K562 (cell line): ENCODE measurements at regions not wholly inside any gene's neighbourhood (a gene's known extent, or its start where the extent isn't known, plus 50 kb on each side); places are given as distances from the start of the nearest gene placed in this dataset.

ENCODE experiments used
- ARNT ChIP-seq, 2 experiments: fragments of 450-650 bp; IDR thresholded peaks; 2 replicates each; pipeline ENCODE4 v1.6.1; 2016; ENCODE audit warnings: mild to moderate bottlenecking in 1 of 2
- BCL6 ChIP-seq: fragments of 250-450 bp; sonication (Bioruptor Pico); IDR thresholded peaks from 2 replicates; pipeline ENCODE4 v1.4.0; 2020
- CHD7 ChIP-seq: fragments of 200-600 bp; sonication (generic); IDR thresholded peaks from one replicate; pipeline ENCODE4 v1.6.1; 2012; ENCODE audit warnings: mild to moderate bottlenecking, low read depth, low read length, inconsistent platforms
- DPF2 ChIP-seq: fragments of 450-650 bp; IDR thresholded peaks from 2 replicates; pipeline ENCODE4 v1.6.1; 2016
- IFI16 ChIP-seq: fragments of 250-450 bp; sonication (Bioruptor Pico); IDR thresholded peaks from 2 replicates; pipeline ENCODE4 v2.1.2; 2022; ENCODE audit warnings: mild to moderate bottlenecking, inconsistent platforms
- ZFP30 ChIP-seq: fragments of 250-450 bp; sonication (Bioruptor Pico); IDR thresholded peaks from 2 replicates; pipeline ENCODE4 v1.8.0; 2022; ENCODE audit warnings: moderate library complexity, mild to moderate bottlenecking, inconsistent platforms, borderline replicate concordance
- TF ChIP-seq, protein P1 (sequence below): fragments of 250-450 bp; sonication (Bioruptor Pico); IDR thresholded peaks from 2 replicates; pipeline ENCODE4 v1.8.0; 2021; ENCODE audit warnings: moderate library complexity, mild to moderate bottlenecking, inconsistent platforms
- TF ChIP-seq, protein P2 (sequence below): fragments of 250-450 bp; sonication (Bioruptor Pico); IDR thresholded peaks from 2 replicates; pipeline ENCODE4 v1.9.0; 2021; ENCODE audit warnings: mild to moderate bottlenecking, inconsistent platforms

GRCh38 chr1:220990427-220991339, 111.4 kb downstream of the HLX start (continued):
- TF ChIP-seq CHD7 (no peak), BCL6 (CRISPR knock-in tag) (no peak), IFI16 (CRISPR knock-in tag) (no peak), ARNT (IDR thresholded peaks at IDR 0.05) (no peak), DPF2 (peak; percentile 30; the same call in 1 of the 2 replicates), ZFP30 (CRISPR knock-in tag) (no peak)
- TF ChIP-seq, protein P1, sequence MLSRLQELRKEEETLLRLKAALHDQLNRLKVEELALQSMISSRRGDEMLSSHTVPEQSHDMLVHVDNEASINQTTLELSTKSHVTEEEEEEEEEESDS = no peak
- TF ChIP-seq, protein P2, sequence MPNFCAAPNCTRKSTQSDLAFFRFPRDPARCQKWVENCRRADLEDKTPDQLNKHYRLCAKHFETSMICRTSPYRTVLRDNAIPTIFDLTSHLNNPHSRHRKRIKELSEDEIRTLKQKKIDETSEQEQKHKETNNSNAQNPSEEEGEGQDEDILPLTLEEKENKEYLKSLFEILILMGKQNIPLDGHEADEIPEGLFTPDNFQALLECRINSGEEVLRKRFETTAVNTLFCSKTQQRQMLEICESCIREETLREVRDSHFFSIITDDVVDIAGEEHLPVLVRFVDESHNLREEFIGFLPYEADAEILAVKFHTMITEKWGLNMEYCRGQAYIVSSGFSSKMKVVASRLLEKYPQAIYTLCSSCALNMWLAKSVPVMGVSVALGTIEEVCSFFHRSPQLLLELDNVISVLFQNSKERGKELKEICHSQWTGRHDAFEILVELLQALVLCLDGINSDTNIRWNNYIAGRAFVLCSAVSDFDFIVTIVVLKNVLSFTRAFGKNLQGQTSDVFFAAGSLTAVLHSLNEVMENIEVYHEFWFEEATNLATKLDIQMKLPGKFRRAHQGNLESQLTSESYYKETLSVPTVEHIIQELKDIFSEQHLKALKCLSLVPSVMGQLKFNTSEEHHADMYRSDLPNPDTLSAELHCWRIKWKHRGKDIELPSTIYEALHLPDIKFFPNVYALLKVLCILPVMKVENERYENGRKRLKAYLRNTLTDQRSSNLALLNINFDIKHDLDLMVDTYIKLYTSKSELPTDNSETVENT (CRISPR knock-in tag) = no peak
- TF ChIP-seq, all 486 proteins: peak for 22
